Uterus (tissue), 2 donors: ENCODE measurements at regions not wholly inside any gene's neighbourhood (a gene's known extent, or its start where the extent isn't known, plus 50 kb on each side); places are given as distances from the start of the nearest gene placed in this dataset.

Experiments used
- CTCF ChIP-seq, 4 experiments: fragments of 200-600 bp in 2 of 4; fragments of 450-650 bp in 2 of 4; sonication (generic) in 2 of 4; IDR thresholded peaks; one replicate each; pipeline ENCODE4 v1.5.1; 2016 to 2019; ENCODE audit warnings: antibody characterized with exemption in 4 of 4, mild to moderate bottlenecking in 2 of 4, moderate library complexity in 1 of 4
- POLR2A ChIP-seq, 2 donors: fragments of 450-650 bp; IDR thresholded peaks; one replicate each; pipeline ENCODE4 v1.6.1; 2016; ENCODE audit warnings: antibody characterized with exemption in 2 of 2, mild to moderate bottlenecking in 1 of 2, moderate library complexity in 1 of 2

GRCh38 chr2:57368190-57368589 lies 678.4 kb upstream of the VRK2 start:
- TF ChIP-seq CTCF (IDR thresholded peaks at IDR 0.05) (no peak), POLR2A (IDR thresholded peaks at IDR 0.05) (no peak)
